Breast epithelium (tissue), 3 donors: ENCODE measurements at regions not wholly inside any gene's neighbourhood (a gene's known extent, or its start where the extent isn't known, plus 50 kb on each side); places are given as distances from the start of the nearest gene placed in this dataset.

Source experiments
- POLR2A ChIP-seq: fragments of 450-650 bp; IDR thresholded peaks from one replicate; pipeline ENCODE4 v1.6.1; 2016; ENCODE audit warnings: antibody characterized with exemption, mild to moderate bottlenecking, moderate library complexity
- POLR2AphosphoS5 ChIP-seq, 3 donors: sonication (generic); formaldehyde crosslinking; IDR thresholded peaks; one replicate each; pipeline ENCODE4 v1.6.1; 2017; ENCODE audit warnings: antibody characterized with exemption in 3 of 3
- TF ChIP-seq, protein P1 (sequence below), 3 donors: fragments of 450-650 bp; IDR thresholded peaks; one replicate each; pipeline ENCODE4 v1.5.1; 2016 to 2017; ENCODE audit warnings: antibody characterized with exemption in 3 of 3, mild to moderate bottlenecking in 3 of 3, moderate library complexity in 3 of 3

DNA sequence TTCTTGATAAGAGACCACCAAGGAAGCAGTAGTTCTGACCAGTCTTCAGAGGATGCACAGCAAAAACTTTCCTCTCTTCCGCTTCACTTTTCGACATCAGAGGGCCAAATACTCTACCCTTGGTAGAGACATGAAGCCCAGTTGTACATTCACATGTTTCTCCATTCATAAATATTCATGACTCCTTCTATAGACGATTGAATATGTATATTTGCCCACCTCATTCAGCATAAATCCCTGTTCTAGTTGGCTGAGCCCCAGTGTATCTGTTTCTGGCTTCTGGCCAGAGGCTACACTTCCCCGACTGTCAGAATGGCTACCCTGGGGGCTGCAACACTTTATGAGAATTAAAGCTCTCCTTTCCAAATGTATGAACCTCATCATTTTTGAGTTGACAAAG, 258.5 kb downstream of the ASXL3 start:
- TF ChIP-seq, protein P1, sequence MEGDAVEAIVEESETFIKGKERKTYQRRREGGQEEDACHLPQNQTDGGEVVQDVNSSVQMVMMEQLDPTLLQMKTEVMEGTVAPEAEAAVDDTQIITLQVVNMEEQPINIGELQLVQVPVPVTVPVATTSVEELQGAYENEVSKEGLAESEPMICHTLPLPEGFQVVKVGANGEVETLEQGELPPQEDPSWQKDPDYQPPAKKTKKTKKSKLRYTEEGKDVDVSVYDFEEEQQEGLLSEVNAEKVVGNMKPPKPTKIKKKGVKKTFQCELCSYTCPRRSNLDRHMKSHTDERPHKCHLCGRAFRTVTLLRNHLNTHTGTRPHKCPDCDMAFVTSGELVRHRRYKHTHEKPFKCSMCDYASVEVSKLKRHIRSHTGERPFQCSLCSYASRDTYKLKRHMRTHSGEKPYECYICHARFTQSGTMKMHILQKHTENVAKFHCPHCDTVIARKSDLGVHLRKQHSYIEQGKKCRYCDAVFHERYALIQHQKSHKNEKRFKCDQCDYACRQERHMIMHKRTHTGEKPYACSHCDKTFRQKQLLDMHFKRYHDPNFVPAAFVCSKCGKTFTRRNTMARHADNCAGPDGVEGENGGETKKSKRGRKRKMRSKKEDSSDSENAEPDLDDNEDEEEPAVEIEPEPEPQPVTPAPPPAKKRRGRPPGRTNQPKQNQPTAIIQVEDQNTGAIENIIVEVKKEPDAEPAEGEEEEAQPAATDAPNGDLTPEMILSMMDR (IDR thresholded peaks at IDR 0.05): no peak
- no peak for TF ChIP-seq POLR2AphosphoS5 (IDR thresholded peaks at IDR 0.05)
- no peak for TF ChIP-seq POLR2A
